ENCODE measurements at regions not wholly inside any gene's neighbourhood (a gene's known extent, or its start where the extent isn't known, plus 50 kb on each side); places are given as distances from the start of the nearest gene placed in this dataset.

- TF ChIP-seq, protein P1, sequence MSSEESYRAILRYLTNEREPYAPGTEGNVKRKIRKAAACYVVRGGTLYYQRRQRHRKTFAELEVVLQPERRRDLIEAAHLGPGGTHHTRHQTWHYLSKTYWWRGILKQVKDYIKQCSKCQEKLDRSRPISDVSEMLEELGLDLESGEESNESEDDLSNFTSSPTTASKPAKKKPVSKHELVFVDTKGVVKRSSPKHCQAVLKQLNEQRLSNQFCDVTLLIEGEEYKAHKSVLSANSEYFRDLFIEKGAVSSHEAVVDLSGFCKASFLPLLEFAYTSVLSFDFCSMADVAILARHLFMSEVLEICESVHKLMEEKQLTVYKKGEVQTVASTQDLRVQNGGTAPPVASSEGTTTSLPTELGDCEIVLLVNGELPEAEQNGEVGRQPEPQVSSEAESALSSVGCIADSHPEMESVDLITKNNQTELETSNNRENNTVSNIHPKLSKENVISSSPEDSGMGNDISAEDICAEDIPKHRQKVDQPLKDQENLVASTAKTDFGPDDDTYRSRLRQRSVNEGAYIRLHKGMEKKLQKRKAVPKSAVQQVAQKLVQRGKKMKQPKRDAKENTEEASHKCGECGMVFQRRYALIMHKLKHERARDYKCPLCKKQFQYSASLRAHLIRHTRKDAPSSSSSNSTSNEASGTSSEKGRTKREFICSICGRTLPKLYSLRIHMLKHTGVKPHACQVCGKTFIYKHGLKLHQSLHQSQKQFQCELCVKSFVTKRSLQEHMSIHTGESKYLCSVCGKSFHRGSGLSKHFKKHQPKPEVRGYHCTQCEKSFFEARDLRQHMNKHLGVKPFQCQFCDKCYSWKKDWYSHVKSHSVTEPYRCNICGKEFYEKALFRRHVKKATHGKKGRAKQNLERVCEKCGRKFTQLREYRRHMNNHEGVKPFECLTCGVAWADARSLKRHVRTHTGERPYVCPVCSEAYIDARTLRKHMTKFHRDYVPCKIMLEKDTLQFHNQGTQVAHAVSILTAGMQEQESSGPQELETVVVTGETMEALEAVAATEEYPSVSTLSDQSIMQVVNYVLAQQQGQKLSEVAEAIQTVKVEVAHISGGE (CRISPR knock-in tag; IDR thresholded peaks at IDR 0.05) = no peak
Measured at GRCh38 chr2:52356556-52356955, 1324.6 kb upstream of the NRXN1 start (continued).

DNA sequence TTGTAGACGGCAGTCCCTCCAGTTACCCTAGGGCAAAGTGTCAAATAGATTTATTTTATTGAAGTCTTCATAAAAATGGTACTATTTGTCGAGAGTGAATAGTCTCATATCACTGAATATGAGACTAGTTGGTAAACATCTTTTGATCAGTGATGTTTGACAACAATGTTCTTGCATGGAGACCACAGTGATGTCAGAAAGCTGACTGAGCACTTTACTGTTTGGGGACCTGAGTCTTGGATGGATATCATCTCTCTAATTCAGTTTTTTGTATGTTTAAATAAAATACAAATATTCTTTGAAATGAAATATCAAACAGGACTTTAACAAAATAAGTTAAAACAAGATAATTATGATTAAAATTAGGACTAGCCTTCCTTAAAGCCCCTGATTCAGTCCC lies 1315.4 kb upstream of the NRXN1 start:
- H3K4me1 ChIP-seq (ENCODE audit: control insufficient read depth, insufficient read depth, low read length) = no peaks in the 10 kb centered on the region
- no peaks in the 10 kb centered on the region for H3K79me2 ChIP-seq (ENCODE audit: control insufficient read depth, insufficient read depth, low read length)
- ChIA-PET RAD21 (ENCODE audit: unreplicated experiment) (no interaction called here), CTCF (no interaction called here), POLR2A (no interaction called here), SMC1A (ENCODE audit: uncharacterized antibody, unreplicated experiment) (no interaction called here)
- no peak overlapping the region for H3K4me3 ChIP-seq
- H3K27ac ChIP-seq (ENCODE audit: control insufficient read depth, insufficient read depth) = no peak overlapping the region
- no peaks in the 10 kb centered on the region for H4K20me1 ChIP-seq (ENCODE audit: control insufficient read depth, insufficient read depth)
- H3K9me3 ChIP-seq (replicated peaks; ENCODE audit: control insufficient read depth, insufficient read depth, low read length) = no peaks in the 10 kb centered on the region
- no peak for TF ChIP-seq NBN (IDR thresholded peaks at IDR 0.05)
- no peak for TF ChIP-seq BACH1 (IDR thresholded peaks at IDR 0.05; ENCODE audit: borderline replicate concordance)
- TF ChIP-seq E2F8 (IDR thresholded peaks at IDR 0.05; ENCODE audit: low read depth, partially characterized antibody) = no peak
- no TSS peak for BruUV-seq (replicated peaks)
- no peaks in the 10 kb centered on the region for H3K36me3 ChIP-seq (ENCODE audit: control insufficient read depth in 2 of 2, insufficient read depth in 2 of 2, low read length in 1 of 2)
- H3K9ac ChIP-seq (ENCODE audit: control insufficient read depth, insufficient read depth, low read length) = no peak overlapping the region
- no peak overlapping the region for H3K4me2 ChIP-seq (ENCODE audit: control insufficient read depth, insufficient read depth)
- ATAC-seq = no peak
- WGBS (ENCODE audit: insufficient coverage, insufficient replicate concordance, low lambda C conversion rate, missing lambda C conversion rate) = 20% methylated on average over 2 of the region's 2 CpGs
- in situ Hi-C loops (cut with MboI) (no loop called here), intact Hi-C loops (cut with micrococcal nuclease; ENCODE audit: unreplicated experiment) (no loop called here)
- H2AFZ ChIP-seq (ENCODE audit: control insufficient read depth, low read depth, low read length) = no peak overlapping the region
- no peaks in the 10 kb centered on the region for H3K27me3 ChIP-seq (replicated peaks in 1 of 2; ENCODE audit: control insufficient read depth in 2 of 2, insufficient read depth in 2 of 2, low read length in 1 of 2)
- no peak for DNase-seq (ENCODE audit: low read depth, low spot score)
- FAIRE-seq = no peak
